ENCODE measurements at regions not wholly inside any gene's neighbourhood (a gene's known extent, or its start where the extent isn't known, plus 50 kb on each side); places are given as distances from the start of the nearest gene placed in this dataset.

GRCh38 chr5:135181653-135182052 is 147.6 kb upstream of the PITX1 start:
- no peak for DNase-seq
- Histone ChIP-seq H3K9me2 (no peaks in the 10 kb centered on the region), H3F3A (replicated peaks; ENCODE audit: insufficient read depth) (no peaks in the 10 kb centered on the region), H3K4me2 (no peak overlapping the region), H3K79me2 (ENCODE audit: insufficient read depth) (no peaks in the 10 kb centered on the region), H3K27ac (ENCODE audit: low read depth in 2 of 2, low read length in 1 of 2) (no peak overlapping the region), H3K9ac (no peak overlapping the region), H4K20me1 (ENCODE audit: insufficient read depth) (no peaks in the 10 kb centered on the region), H2AFZ (ENCODE audit: low read depth) (no peak overlapping the region), H3K9me3 (no peaks in the 10 kb centered on the region), H3K4me1 (ENCODE audit: control insufficient read depth in 1 of 2, insufficient read depth in 2 of 2, low read depth in 1 of 2, low read length in 1 of 2) (no peaks in the 10 kb centered on the region), H3K4me3 (ENCODE audit: low read depth in 2 of 2, low read length in 1 of 2) (no peak overlapping the region), H3K36me3 (replicated peaks in 1 of 2; ENCODE audit: control insufficient read depth in 1 of 2, insufficient read depth in 2 of 2, low read length in 1 of 2) (no peaks in the 10 kb centered on the region), H3K27me3 (ENCODE audit: insufficient read depth) (no peaks in the 10 kb centered on the region; the same call in 1 of the 2 replicates)
- POLR2A ChIA-PET: no interaction called here
- CTCF ChIA-PET: interaction anchor here (1.2 to 1.4 kb wide), 2 partner anchors 10 to 21 kb away, joined by 3 to 5 read pairs; no protein-coding TSS in a partner anchor
- WGBS (ENCODE audit: low lambda C conversion rate): 86% methylated on average over 3 of the region's 3 CpGs
- no peak for TF ChIP-seq FOXJ3 (CRISPR knock-in tag; IDR thresholded peaks at IDR 0.05)
- no peak for TF ChIP-seq TCF12 (IDR thresholded peaks at IDR 0.05)
- no peak for TF ChIP-seq FOXM1 (IDR thresholded peaks at IDR 0.05; ENCODE audit: low read depth)
- no peak for TF ChIP-seq JUND (IDR thresholded peaks at IDR 0.05)
- no peak for TF ChIP-seq TAF1 (IDR thresholded peaks at IDR 0.05; ENCODE audit: borderline replicate concordance, low read depth, low read length)
- TF ChIP-seq REST (IDR thresholded peaks at IDR 0.05; ENCODE audit: low read depth, low read length): no peak
- no peak for TF ChIP-seq MEF2A (IDR thresholded peaks at IDR 0.05; ENCODE audit: borderline replicate concordance, low read depth)
- no peak for TF ChIP-seq PBX3 (IDR thresholded peaks at IDR 0.05)
- no peak for TF ChIP-seq CHD2 (IDR thresholded peaks at IDR 0.05; ENCODE audit: low read length, partially characterized antibody)
- no peak for TF ChIP-seq TEAD4 (IDR thresholded peaks at IDR 0.05; ENCODE audit: borderline replicate concordance, insufficient read depth)
- no peak for TF ChIP-seq RAD21 (IDR thresholded peaks at IDR 0.05; ENCODE audit: low read length)
- no peak for TF ChIP-seq SIN3A (IDR thresholded peaks at IDR 0.05; ENCODE audit: borderline replicate concordance, low read depth, low read length)
- no peak for TF ChIP-seq RCOR1 (IDR thresholded peaks at IDR 0.05; ENCODE audit: low read length)
- no peak for TF ChIP-seq CTCF (IDR thresholded peaks at IDR 0.05)
- no peak for TF ChIP-seq ELF1 (IDR thresholded peaks at IDR 0.05)
- TF ChIP-seq RXRA (IDR thresholded peaks at IDR 0.05; ENCODE audit: borderline replicate concordance, low read depth): no peak
- no peak for TF ChIP-seq RFX5 (IDR thresholded peaks at IDR 0.05; ENCODE audit: low read length)
- TF ChIP-seq IRF3 (IDR thresholded peaks at IDR 0.05; ENCODE audit: low read depth, low read length): no peak
